ENCODE measurements at regions not wholly inside any gene's neighbourhood (a gene's known extent, or its start where the extent isn't known, plus 50 kb on each side); places are given as distances from the start of the nearest gene placed in this dataset.

DNA sequence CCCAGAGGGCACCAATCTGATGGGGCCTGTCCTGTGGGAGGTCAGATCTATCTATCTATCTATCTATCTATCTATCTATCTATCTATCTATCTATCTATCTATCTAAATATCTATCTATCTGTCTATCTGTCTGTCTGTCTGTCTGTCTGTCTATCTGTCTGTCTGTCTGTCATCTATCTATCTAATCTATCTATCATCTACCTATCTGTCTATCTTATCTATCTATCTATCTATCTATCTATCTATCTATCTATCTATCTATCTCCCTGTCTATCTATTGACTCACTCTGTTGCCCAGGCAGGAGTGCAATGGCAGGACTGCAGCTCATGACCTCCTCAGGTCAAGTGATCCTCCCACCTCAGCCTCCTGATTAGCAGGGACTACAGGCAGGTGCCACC lies 155.7 kb upstream of the STX18 start:
- CTCF ChIA-PET: no interaction called here
- Histone ChIP-seq H3K36me3 (ENCODE audit: control insufficient read depth in 1 of 2, insufficient read depth in 2 of 2, low read length in 2 of 2) (no peaks in the 10 kb centered on the region), H3K27me3 (ENCODE audit: insufficient read depth, low read length) (no peaks in the 10 kb centered on the region), H3K27ac (ENCODE audit: low read depth, low read length) (no peak overlapping the region), H3K79me2 (ENCODE audit: insufficient read depth, low read length) (no peaks in the 10 kb centered on the region), H3K4me1 (ENCODE audit: control insufficient read depth in 1 of 2, insufficient read depth in 2 of 2, low read length in 2 of 2) (peaks cover 21 to 27% of the 10 kb centered on the region in 2 experiments), H3K4me2 (ENCODE audit: low read length) (no peak overlapping the region), H3K9ac (ENCODE audit: low read length) (no peak overlapping the region), H2AFZ (ENCODE audit: low read depth, low read length, poor library complexity, severe bottlenecking) (no peak overlapping the region), H4K20me1 (ENCODE audit: insufficient read depth) (no peaks in the 10 kb centered on the region), H3K9me2 (ENCODE audit: insufficient read depth) (no peaks in the 10 kb centered on the region), H3K4me3 (replicated peaks in 1 of 2; ENCODE audit: low read depth in 1 of 2, low read length in 2 of 2) (no peak overlapping the region), H3K9me3 (ENCODE audit: control insufficient read depth in 1 of 2, insufficient read depth in 1 of 2, low read depth in 1 of 2, low read length in 2 of 2) (no peaks in the 10 kb centered on the region)
- DNase-seq (ENCODE audit: low read depth, low spot score) (no peak), ATAC-seq (no peak)
- TF ChIP-seq EZH2 (IDR thresholded peaks at IDR 0.05) (no peak), TCF7L2 (IDR thresholded peaks at IDR 0.05; ENCODE audit: borderline replicate concordance, extremely low read depth, insufficient read depth, insufficient read length) (no peak), ZFX (IDR thresholded peaks at IDR 0.05) (no peak), RAD21 (IDR thresholded peaks at IDR 0.05; ENCODE audit: low read depth) (no peak), CBX3 (IDR thresholded peaks at IDR 0.05; ENCODE audit: low read depth) (no peak), SIN3A (IDR thresholded peaks at IDR 0.05; ENCODE audit: low read depth) (no peak), EGR1 (IDR thresholded peaks at IDR 0.05; ENCODE audit: low read depth) (no peak), POLR2A (IDR thresholded peaks at IDR 0.05; ENCODE audit: borderline replicate concordance, extremely low read depth, insufficient read depth, insufficient read length) (no peak), CTCF (IDR thresholded peaks at IDR 0.05 in 2 of 3, conservative IDR thresholded peaks at IDR 0.05 in 1 of 3; ENCODE audit: borderline replicate concordance in 1 of 3, insufficient read depth in 1 of 3, low read depth in 2 of 3, low read length in 2 of 3) (no peak), SRF (IDR thresholded peaks at IDR 0.05; ENCODE audit: low read depth) (no peak), ZNF274 (IDR thresholded peaks at IDR 0.05; ENCODE audit: low read depth, low read length) (no peak)
- TF ChIP-seq, protein P1, sequence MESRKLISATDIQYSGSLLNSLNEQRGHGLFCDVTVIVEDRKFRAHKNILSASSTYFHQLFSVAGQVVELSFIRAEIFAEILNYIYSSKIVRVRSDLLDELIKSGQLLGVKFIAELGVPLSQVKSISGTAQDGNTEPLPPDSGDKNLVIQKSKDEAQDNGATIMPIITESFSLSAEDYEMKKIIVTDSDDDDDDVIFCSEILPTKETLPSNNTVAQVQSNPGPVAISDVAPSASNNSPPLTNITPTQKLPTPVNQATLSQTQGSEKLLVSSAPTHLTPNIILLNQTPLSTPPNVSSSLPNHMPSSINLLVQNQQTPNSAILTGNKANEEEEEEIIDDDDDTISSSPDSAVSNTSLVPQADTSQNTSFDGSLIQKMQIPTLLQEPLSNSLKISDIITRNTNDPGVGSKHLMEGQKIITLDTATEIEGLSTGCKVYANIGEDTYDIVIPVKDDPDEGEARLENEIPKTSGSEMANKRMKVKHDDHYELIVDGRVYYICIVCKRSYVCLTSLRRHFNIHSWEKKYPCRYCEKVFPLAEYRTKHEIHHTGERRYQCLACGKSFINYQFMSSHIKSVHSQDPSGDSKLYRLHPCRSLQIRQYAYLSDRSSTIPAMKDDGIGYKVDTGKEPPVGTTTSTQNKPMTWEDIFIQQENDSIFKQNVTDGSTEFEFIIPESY (IDR thresholded peaks at IDR 0.05; ENCODE audit: extremely low read depth, insufficient replicate concordance, low read length): no peak
- RAD21 ChIA-PET (ENCODE audit: low non-redundant PET in 1 of 2, low total read pairs in 2 of 2, uncharacterized antibody in 2 of 2, unreplicated experiment in 2 of 2): no interaction called here
- no TSS peak for BruUV-seq (replicated peaks)
- POLR2A ChIA-PET: no interaction called here
- intact Hi-C loops (cut with micrococcal nuclease): no loop called here
